Forelimb muscle (tissue), 1 donor: ENCODE measurements at regions not wholly inside any gene's neighbourhood (a gene's known extent, or its start where the extent isn't known, plus 50 kb on each side); places are given as distances from the start of the nearest gene placed in this dataset.

Experiments
- DNase-seq: peaks from one replicate; pipeline ENCODE4 v3.0.0-alpha.2; 2013; ENCODE audit warnings: low read depth

DNA sequence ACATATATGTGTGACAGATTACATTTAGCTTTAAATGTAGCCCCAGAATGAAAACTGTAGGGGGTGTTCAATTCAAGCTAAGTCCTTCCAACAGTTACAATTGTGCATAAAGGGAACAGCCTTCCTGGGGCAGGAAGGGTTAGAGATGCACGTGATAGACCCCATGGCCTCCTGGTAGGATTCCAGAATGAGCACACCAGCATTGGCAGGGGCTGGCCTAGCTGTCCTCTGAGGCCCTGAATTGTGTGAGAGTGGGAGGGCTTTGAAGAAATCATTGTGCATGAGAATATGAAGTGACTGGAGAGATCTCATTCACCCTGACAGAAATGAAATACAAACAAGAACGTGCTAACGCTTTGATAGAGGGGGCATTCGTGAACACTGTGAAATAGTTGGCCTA lies 663.8 kb upstream of the KLF4 start:
- no peak for DNase-seq

DNA sequence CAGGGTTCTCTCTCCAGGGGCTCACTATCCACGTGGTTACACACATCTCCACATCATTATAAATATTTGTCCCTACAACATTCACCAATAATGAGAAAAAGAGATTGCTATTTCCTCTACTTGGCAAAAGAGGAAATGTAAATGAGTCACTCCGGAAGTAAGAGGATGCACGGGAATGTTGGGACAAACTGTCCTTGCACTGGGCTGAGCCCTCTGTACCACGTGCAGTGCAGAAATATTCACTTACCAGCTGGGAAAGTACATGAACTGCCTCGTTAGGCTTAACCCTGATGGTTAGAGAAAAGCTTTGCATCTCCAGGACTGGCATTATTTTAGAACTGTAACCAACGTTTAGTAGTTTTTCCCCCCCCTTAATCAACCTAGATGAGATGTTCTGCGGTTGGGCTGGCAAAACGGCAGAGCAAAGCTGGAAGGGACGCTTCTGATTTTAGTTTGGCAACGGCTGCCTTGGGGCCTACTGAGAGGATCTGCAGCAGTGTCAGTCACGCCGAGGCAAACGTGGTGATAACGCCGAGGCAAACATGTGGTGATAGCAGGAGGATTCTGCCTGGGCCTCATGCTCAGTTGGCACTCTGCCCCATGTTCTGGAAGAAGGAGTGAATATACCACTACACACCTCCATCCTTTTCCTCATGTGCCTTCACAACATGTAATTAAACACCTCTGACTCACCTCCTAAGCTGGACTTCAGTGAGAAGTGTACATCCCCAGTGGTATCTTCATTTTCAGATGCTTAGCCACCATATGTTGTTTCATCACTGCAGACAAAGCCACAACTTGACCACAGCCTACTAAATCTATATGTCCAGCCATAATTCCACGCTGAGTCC lies 661.4 kb upstream of the KLF4 start:
- DNase-seq = no peak

DNA sequence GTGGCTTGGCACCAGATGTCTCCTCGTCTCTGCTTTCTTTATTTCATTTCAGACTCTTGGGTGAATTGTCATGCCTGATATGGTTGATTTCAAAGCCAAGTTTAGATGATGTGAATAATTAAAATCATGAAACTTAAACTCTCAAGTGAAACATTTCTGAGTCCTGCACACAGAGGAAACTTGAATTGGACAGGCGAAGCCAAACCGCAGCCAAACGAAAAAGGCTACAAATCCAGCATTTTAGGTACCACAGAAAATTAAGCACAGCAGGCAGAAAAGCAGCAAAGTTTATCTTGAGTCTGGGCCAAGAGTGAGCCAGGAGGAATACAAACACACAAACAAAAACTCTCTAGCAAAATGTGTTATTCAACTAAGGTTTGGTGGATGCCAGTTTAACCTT lies 659.8 kb upstream of the KLF4 start:
- DNase-seq = no peak

DNA sequence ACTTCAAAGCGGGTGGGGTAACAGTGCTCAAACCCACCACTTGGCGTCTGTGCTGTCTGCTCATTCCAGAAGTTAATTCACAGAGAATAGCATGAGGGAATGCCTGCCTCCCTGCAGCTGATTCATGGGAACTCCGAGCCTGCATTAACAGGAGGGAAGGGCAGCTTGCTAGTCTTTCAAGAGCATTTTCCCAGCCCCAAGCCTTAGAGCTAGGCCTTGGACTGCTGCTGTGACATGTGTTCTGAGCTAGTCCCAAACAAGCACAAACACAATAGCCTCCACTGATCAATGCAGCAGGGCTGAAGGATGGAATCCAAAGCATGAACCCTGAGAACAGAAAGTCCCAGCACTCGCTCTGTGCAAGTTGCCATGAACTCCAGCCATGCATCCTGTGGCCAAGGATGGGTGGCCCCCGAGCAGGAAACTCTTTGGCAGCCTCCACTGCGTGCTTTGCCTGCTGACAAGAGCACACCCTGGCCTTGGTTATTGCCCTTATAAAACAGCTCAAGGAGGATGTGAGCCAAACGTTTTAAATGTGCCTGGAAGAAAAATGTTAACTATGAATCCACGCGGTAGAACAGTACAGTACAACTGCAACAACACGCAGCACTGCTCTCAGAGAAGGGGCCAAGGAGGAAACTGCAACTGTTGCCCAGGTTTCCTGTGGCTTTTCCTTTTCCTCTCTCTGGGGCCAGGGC lies 653.1 kb upstream of the KLF4 start:
- peak; percentile 65 for DNase-seq

DNA sequence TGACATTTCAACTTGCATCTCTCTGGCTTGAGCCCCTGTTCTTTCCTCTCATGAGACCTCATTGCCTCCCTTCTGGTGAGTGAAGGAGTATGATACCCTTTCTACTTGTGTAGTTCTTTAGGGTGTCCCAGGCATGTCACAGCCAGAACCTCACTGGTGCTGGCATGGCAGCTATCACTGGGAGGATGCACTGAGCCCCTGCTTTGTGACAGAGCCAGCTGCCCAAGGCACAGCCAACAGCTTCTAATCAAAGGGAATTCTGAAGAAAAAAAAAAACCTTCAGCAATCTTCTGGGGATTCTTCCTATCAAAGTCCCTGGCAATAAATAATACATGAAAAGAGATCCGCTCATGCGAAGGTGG lies 652.6 kb upstream of the KLF4 start:
- no peak for DNase-seq

DNA sequence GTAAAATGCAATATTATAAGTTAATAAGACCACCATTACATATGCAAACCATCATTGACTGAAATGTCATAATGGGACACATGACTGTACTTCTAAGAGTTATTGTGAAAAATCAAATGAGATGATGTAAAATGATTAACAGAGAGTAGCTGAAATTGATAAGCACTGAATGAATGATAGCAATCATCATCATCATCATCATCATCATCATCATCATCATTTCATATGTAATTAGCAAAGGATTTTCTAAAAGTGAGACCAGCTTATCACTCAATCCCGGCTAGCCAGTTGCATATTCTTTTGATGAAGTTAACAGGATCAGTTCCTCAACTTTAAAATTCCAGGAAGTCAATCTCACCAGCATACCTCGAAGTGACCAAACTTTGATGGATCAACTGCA lies 650.3 kb upstream of the KLF4 start:
- DNase-seq = no peak

DNA sequence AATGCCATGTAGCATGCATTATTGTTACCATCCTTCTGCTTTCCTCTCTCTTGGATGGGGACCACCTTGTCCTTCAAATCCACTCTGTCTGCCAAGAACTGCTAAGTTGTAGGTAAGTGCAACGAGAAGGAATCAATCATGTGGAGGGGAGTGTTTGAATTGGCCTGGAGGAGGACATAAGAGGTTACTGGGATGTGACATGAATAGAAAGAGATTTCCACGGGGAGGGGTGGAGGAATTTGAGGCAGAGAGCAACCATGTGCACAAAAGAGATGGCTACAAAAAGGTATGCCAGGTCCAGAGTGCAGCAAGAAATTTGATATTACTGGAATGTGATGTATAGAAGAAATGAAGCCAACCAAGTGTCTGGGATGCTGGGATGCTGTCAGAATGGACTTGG lies 648.9 kb upstream of the KLF4 start:
- no peak for DNase-seq

DNA sequence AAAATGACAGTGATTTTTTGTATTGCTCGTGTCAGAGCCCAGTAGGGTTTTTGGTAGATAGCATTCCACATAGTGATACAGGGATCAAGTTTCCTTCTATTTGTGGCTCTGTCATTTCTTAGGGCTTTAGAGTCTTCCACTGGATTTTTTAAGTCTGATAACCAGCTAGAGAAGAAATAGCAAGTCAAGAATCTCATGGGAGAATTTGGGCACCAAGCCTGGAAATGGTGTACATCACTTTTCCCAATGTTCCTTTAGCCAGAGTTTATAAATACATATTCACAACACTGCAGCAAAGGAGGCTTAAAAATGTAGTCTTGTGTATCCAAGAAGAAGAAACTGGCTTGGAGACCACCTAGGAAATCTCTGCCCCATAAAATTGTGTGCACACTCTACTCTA lies 647.1 kb upstream of the KLF4 start:
- no peak for DNase-seq

DNA sequence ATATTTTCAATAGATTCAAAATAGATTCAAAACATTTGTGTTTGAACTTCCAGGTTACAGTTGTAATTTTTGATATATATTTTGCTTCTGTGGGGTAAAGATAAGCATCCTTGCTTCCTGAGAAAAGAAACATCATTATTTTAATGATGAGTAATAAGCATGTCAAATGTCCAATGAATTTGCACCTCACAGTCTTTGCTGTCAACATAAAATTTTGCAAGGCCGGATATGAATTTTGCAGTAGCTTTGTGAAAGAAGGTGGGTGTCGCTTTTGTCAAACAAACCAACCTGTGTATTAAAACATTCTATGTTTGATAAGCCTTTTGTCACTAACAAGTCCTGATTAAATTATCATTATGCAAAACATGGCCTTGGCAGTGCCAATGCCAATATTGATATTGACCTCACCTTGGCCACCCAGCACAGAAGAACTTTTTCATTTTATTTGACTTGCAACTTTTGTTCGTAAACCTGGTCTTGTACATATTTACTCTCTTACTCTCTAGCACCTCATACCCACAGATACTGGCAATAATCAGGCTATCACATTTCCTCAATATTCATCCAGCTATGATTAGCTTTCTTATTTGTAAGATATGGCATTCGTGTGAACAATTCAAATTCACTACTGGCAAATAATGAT lies 645.0 kb upstream of the KLF4 start:
- DNase-seq = no peak

DNA sequence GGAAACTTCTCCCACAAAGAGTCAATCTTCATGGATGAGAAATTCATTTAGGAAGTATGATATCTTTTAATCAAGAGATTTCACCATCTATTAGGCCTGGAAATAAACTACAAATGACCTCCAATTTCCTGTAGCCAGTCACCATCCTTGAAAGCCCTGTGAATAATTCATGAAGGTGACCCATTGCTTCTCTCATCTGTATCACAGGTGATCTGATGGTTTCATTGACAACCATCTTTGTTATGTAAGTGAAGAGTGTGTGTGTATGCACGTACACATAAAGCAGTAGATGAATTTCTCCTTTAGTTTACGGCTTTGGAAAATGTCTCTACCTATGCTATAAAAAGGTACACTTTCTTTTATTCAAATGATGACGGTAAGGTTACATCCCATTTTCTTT lies 644.1 kb upstream of the KLF4 start:
- no peak for DNase-seq

DNA sequence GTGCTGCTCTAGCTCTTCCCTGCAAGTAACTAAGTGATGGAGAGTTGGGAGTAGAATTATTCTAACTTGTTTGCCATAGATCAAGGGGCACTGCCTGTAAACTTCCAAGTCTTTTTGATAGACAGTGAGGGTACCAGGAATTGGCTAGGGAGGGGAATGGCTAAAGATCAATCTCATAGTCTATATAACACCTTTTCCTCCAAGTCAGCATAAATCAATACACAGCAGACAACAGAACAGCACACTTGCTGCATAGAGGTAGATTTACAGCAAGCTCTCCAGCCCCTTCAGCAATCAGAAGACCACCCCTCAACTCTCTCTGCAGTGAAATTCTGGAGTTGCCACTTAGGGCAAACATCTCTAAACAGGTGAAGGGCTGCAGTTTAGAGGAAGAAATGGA lies 643.5 kb upstream of the KLF4 start:
- DNase-seq = no peak

DNA sequence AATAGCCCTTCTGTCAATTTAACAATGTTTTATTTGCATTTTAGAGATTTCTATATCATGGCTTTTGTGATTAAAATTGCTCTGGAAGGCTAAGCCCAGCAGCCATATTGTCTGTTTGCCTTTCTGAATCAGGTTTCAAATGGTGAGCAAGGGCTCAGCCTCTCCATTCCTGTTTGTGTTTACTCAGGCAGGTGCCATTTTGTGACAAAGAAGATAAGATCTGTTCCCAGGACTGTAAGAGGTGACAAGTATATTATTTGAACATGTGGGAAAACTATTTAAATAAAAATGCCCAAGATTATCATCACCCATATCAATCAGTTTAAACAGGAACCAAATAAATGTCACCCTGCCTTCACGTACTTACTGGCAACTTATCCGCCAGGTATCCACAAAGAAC lies 641.3 kb upstream of the KLF4 start:
- no peak for DNase-seq

DNA sequence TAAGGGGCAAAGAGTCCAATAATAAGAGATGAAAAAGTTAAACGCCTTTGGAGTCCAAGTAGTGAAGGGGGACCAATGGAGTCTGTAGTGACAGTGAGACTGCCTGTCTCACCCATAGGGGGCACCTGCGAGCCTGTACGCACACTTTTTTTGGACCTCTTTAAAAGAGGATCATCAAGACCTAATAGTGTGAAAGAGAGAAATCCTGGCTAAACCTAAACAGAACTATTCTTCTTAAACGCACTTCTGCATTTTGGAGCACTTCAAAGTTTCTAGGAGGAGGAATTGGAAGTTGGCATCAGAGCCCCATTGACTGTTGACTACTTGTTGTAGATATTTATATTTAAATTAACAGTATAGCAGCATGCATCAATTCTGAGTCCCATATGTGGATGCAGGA lies 636.1 kb upstream of the KLF4 start:
- no peak for DNase-seq

DNA sequence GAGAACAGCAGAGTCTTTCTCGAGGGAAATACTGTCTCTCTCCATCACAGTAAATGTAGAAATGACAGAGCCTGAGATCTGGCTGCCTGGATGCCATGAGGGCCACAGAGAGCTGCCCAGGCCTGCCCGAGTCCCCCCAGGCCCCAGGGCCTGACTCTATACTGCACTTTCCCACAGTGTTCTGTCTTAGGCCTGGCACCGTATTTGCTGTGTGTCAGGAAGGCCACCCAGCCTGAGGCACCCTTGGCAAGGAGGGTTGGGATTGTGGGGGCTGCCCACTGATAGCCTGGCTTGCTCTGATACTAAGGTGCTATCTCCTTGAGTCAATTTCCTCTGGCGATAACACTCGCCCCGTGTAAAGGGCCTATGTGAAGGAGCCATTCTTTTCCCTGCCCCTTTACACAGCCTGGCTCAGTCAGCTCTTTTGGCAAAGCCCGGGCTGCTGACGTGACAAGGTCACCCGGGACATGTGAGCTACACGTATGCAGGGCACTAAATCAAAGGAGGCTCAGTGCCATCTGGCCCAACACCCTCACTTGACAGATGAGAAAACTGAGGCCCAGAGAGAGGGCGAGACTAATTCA lies 630.1 kb upstream of the KLF4 start:
- no peak for DNase-seq

DNA sequence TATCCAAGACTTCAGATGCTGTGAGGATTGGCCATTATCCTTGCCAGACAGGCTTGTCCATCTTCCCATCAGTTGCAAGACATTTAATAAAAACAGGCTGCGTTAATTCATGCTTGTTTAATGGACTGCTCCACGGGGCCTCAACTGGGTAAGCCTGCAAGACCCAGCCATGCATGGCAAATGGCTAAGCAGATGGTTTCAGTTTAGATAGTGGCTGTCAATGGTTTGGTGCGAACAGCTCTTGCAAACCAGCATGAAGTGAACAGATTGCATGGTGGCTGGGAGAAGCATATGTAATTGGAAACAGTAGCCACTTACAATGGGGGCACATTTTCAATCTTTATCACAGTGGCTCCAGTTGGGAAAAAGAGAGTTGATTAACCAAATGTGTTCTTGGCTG lies 628.2 kb upstream of the KLF4 start:
- DNase-seq = no peak

DNA sequence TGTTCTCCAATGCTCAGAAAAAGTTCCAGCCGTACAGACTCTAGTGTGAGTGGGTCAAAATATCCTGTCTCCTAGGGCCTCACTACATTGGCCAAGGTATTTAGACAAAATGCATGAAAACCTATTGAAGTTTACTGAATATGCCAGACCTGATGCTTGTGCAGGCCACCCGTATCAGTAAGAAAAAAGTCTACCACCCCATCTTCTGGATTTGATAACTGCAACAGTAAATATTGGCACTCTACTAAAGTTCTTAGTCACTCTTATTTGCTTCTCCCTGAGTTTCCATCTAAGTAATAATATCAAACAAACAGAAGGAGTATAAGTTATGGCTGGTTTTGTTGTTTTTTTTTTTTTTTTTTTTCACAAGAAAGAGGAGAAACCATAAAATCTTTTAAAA lies 627.7 kb upstream of the KLF4 start:
- DNase-seq = no peak

DNA sequence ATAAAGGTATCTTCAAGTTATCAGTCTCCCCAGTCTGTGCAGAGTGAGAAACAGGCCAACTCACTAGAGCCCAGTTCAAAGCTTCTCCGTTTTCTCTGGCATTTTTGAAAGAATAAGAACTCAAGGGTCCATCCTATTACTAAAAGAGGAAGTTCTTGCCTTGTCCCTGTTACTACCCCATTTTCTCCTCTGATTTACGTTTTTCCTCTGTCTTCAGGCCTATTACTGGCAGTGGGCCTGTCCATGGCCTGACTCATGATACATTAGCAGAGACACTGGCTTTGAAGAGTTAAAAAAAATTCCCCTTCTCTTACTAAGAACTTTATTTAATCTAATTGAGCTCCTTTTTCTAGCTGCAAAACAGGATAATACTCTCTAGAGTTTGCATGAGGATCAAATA lies 624.0 kb upstream of the KLF4 start:
- DNase-seq = no peak

DNA sequence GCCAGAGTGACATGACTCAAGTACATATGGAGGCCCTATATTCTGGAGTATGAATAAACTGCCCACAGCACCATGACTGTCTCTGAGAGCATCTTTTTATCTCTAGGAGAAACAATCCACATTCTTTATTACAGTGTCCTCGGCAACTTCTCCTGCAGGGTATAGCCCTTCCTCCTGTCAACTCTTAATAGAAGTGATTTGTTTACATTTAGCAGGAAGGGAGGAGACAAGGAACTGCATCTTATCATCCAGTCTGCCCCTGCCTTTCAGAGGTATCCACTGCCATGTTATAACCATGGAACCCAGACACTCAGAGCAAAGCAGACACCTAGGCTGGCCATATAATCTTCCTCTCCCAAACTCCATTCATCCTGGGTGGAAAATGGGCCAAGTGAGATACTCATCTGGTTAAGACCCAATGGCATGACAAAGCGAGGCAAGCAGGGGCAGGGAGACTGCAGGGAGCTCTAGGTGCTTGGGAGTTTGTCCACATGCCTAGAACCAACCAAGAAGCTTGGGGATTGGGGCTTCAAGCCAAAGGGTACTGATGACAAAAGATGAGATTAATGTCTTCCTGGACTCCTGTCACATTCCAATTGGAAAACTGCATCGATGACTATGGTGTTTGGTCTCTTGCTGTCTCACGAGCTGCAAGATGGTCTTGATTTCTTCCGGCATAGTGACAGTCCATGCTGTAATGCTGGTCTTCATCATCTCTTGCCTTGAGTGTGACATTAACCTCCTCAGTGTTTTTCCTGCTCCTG lies 620.5 kb upstream of the KLF4 start:
- no peak for DNase-seq

DNA sequence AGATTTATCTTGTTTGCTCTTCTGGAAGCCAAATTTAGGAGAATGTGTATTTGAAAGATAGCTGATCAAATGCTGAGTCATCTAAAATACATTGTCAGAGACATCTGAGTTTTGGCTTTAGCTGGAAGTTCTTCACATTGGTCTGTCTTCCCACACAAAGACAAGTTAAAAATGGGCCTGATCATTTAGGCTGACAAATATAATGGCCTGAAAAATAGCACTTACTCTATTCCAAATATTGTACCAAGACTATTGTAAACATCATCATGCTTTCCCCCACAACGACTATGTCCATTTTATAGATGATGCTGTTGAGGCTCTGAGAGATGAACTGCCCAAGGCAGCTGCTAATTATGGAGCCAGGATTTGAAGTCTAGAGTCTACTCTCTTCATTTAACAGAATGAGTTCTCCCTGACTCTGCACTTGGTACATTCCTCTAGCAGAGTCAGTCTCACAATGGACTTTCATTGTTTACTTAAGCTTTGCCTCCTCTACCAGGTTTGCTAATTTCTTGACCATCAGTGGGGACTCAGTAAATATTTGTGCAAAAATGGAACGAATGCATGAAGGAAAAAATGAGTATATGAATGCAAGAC lies 619.4 kb upstream of the KLF4 start:
- DNase-seq = no peak

DNA sequence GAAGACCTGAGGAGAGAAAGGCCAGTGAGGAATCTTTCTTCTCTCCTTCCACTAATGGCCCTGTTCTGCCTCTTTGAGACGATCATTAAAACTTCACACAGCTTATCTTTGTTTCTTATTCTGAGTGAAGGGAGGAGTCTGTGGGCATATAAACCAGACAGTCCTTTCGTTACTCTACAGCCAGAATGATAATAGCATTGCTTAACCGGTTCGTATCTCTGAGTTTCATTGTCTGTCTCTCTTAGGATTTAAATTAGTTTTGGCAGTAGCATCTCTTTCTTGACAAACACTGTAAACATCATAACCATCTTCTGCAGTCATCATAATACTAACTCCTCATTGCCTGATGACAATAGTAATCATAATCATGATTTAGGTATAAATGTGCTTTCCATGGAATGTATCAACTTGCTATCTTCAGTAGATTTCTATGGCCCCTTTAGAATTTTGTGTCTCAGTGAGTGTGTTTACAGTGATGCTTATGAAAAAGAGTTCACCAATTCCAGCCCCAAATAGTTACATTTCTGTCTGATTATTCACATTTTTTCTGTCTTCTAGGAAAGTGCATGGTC lies 618.8 kb upstream of the KLF4 start:
- DNase-seq = no peak

DNA sequence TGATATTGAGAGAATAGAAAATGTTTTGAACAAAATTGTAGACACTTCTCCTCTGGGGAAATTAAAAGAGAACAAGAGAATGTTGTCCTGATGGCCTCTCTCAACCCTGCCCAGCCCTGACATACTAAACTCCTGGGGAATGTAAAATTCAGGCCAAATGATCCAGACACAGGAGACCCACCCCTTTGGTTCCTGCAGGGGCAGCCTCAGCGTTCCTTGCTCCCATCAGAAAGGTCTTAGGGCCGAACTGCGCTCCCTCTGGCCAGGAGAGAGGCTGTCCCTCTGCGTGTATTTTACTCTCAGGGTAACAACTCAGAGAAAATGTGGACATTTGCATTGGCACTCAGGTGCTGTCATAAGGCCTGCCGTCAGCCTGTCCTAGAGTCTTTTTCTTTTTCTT lies 616.3 kb upstream of the KLF4 start:
- DNase-seq = no peak
